ENCODE measurements at regions not wholly inside any gene's neighbourhood (a gene's known extent, or its start where the extent isn't known, plus 50 kb on each side); places are given as distances from the start of the nearest gene placed in this dataset.

- TF ChIP-seq MAX (IDR thresholded peaks at IDR 0.05) (no peak), YY1 (IDR thresholded peaks at IDR 0.05; ENCODE audit: low read depth) (no peak), FOXM1 (IDR thresholded peaks at IDR 0.05; ENCODE audit: borderline replicate concordance, low read depth) (no peak), REST (IDR thresholded peaks at IDR 0.05; ENCODE audit: low read depth) (no peak), TAF1 (IDR thresholded peaks at IDR 0.05; ENCODE audit: low read depth) (no peak), CEBPB (IDR thresholded peaks at IDR 0.05) (no peak), USF1 (IDR thresholded peaks at IDR 0.05) (no peak)
Measured at GRCh38 chrX:115900425-115900824, 270.1 kb upstream of the AGTR2 start.
